GM19455 (cell line): ENCODE measurements at regions not wholly inside any gene's neighbourhood (a gene's known extent, or its start where the extent isn't known, plus 50 kb on each side); places are given as distances from the start of the nearest gene placed in this dataset.

Experiments
- ATAC-seq: cut with Tn5 transposase; IDR thresholded peaks from one replicate; pipeline ENCODE4 v1.9.1; 2021; ENCODE audit not compliant: unreplicated experiment

- no peak for ATAC-seq
These were observed 2002.9 kb upstream of the NUDT12 start for GRCh38 chr5:105565531-105565930.

- no peak for ATAC-seq
These were observed 2001.3 kb upstream of the NUDT12 start for GRCh38 chr5:105563842-105564241.

GRCh38 chr5:105554568-105555169 lies 1992.1 kb upstream of the NUDT12 start:
- no peak for ATAC-seq

- no peak for ATAC-seq
These were observed 1981.7 kb upstream of the NUDT12 start for GRCh38 chr5:105544300-105544699.

GRCh38 chr5:105536675-105537074 lies 1974.1 kb upstream of the NUDT12 start:
- no peak for ATAC-seq

GRCh38 chr5:105530716-105531261 lies 1968.2 kb upstream of the NUDT12 start:
- no peak for ATAC-seq

- ATAC-seq: no peak
These were observed 1967.3 kb upstream of the NUDT12 start for GRCh38 chr5:105529851-105530250.

GRCh38 chr5:105508519-105508918 lies 1945.9 kb upstream of the NUDT12 start:
- no peak for ATAC-seq

- no peak for ATAC-seq
These were observed 1944.2 kb upstream of the NUDT12 start for GRCh38 chr5:105506692-105507277.

- ATAC-seq: no peak
These were observed 1941.4 kb upstream of the NUDT12 start for GRCh38 chr5:105503950-105504349.

GRCh38 chr5:105501315-105501714 lies 1938.7 kb upstream of the NUDT12 start:
- no peak for ATAC-seq

GRCh38 chr5:105475401-105475800 lies 1912.8 kb upstream of the NUDT12 start:
- ATAC-seq: no peak

- no peak for ATAC-seq
These were observed 1899.8 kb upstream of the NUDT12 start for GRCh38 chr5:105462377-105462776.

GRCh38 chr5:105460721-105461120 lies 1898.1 kb upstream of the NUDT12 start:
- no peak for ATAC-seq

- no peak for ATAC-seq
These were observed 1890.7 kb upstream of the NUDT12 start for GRCh38 chr5:105453216-105453807.

GRCh38 chr5:105448271-105448670 lies 1885.7 kb upstream of the NUDT12 start:
- no peak for ATAC-seq

- ATAC-seq: no peak
These were observed 1867.9 kb upstream of the NUDT12 start for GRCh38 chr5:105430516-105430915.

- ATAC-seq: no peak
These were observed 1866.1 kb upstream of the NUDT12 start for GRCh38 chr5:105428451-105429380.

GRCh38 chr5:105414067-105414466 lies 1851.5 kb upstream of the NUDT12 start:
- no peak for ATAC-seq

GRCh38 chr5:105413406-105413990 lies 1850.9 kb upstream of the NUDT12 start:
- no peak for ATAC-seq

GRCh38 chr5:105409695-105410094 lies 1847.1 kb upstream of the NUDT12 start:
- ATAC-seq: no peak
